ENCODE measurements at regions not wholly inside any gene's neighbourhood (a gene's known extent, or its start where the extent isn't known, plus 50 kb on each side); places are given as distances from the start of the nearest gene placed in this dataset.

DNA sequence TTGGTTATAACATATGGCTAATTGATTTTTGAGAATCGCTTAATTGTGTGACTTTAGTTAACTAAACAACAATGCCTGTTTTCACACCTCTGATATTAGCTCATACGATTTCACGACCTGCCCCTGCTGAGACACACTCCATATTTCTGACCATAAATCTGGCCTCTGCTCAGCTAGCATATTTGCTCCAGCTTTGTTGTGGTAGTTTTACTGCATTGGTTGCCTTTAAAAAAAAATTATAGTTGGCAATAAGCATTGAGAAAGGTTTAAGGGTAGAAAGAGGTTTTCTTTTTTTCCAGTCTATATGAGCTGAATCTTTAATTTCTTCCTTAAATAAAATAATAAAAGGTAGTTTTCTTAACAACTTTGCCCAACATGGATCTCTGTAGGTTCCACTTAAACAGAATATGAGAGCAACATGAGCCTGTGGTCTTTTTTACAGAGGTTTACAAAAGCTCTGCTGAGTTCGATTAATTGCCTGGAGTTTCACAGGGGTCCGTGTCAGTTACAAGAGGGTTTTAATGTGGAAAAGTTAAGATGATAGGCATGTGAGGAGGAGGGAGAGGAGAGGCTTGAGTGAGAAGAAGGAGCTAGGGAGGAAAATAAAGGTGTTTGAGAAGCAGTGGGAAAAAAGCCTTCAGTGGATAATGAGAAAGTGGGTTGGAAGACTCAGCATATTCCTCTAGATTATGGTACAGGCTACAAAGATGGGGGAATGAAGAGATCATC is 318.2 kb downstream of the CXCL12 start (continued):
- TF ChIP-seq ZNF274 (IDR thresholded peaks at IDR 0.05; ENCODE audit: borderline replicate concordance, extremely low read depth, low read length) = no peak
- no peak for TF ChIP-seq HDAC6 (IDR thresholded peaks at IDR 0.05; ENCODE audit: low read depth, low read length)
- TF ChIP-seq TAF7 (optimal IDR thresholded peaks at IDR 0.05; ENCODE audit: borderline replicate concordance, low read depth, low read length) = no peak
- TF ChIP-seq, protein P1, sequence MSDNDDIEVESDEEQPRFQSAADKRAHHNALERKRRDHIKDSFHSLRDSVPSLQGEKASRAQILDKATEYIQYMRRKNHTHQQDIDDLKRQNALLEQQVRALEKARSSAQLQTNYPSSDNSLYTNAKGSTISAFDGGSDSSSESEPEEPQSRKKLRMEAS (IDR thresholded peaks at IDR 0.05) = no peak
- no peak for TF ChIP-seq KDM4A (IDR thresholded peaks at IDR 0.05; ENCODE audit: low read depth, low read length, severe bottlenecking)

Measured in H1 (cell line).